HG03066 (cell line): ENCODE measurements at regions not wholly inside any gene's neighbourhood (a gene's known extent, or its start where the extent isn't known, plus 50 kb on each side); places are given as distances from the start of the nearest gene placed in this dataset.

Source experiments
- ATAC-seq: cut with Tn5 transposase; IDR thresholded peaks from one replicate; pipeline ENCODE4 v1.9.1; 2021; ENCODE audit warnings: low read depth; ENCODE audit not compliant: unreplicated experiment

- no peak for ATAC-seq
Measured at GRCh38 chr1:61627365-61627764, 97.6 kb downstream of the TM2D1 start.

- no peak for ATAC-seq
Measured at GRCh38 chr1:61626816-61627215, 98.1 kb downstream of the TM2D1 start.

GRCh38 chr1:61623852-61624251, 101.1 kb downstream of the TM2D1 start:
- ATAC-seq = no peak

- ATAC-seq = no peak
Measured at GRCh38 chr1:61620536-61620935, 104.4 kb downstream of the TM2D1 start.

- ATAC-seq = no peak
Measured at GRCh38 chr1:61618755-61619154, 106.2 kb downstream of the TM2D1 start.

- ATAC-seq = no peak
Measured at GRCh38 chr1:61618193-61618592, 106.7 kb downstream of the TM2D1 start.

GRCh38 chr1:61616830-61617229, 108.1 kb downstream of the TM2D1 start:
- ATAC-seq = no peak

GRCh38 chr1:61612602-61613001, 112.3 kb downstream of the TM2D1 start:
- ATAC-seq = no peak

GRCh38 chr1:61609040-61609439, 115.9 kb downstream of the TM2D1 start:
- no peak for ATAC-seq

GRCh38 chr1:61607448-61607847, 117.5 kb downstream of the TM2D1 start:
- no peak for ATAC-seq

GRCh38 chr1:61606448-61607312, 118.3 kb downstream of the TM2D1 start:
- ATAC-seq = no peak

- no peak for ATAC-seq
Measured at GRCh38 chr1:61605607-61606321, 119.2 kb downstream of the TM2D1 start.

- no peak for ATAC-seq
Measured at GRCh38 chr1:61604684-61605083, 120.3 kb downstream of the TM2D1 start.

- ATAC-seq = no peak
Measured at GRCh38 chr1:61604261-61604660, 120.7 kb downstream of the TM2D1 start.

GRCh38 chr1:61602663-61603062, 122.3 kb downstream of the TM2D1 start:
- no peak for ATAC-seq

GRCh38 chr1:61597601-61598000, 127.3 kb downstream of the TM2D1 start:
- ATAC-seq = no peak

GRCh38 chr1:61593331-61593730, 131.6 kb downstream of the TM2D1 start:
- no peak for ATAC-seq

GRCh38 chr1:61591351-61591750, 133.6 kb downstream of the TM2D1 start:
- ATAC-seq = no peak

GRCh38 chr1:61588736-61589672, 135.9 kb downstream of the TM2D1 start:
- peak; percentile 93 for ATAC-seq

GRCh38 chr1:61585714-61586113, 139.2 kb downstream of the TM2D1 start:
- ATAC-seq = no peak

GRCh38 chr1:61583703-61584102, 141.2 kb downstream of the TM2D1 start:
- no peak for ATAC-seq
